ENCODE measurements at regions not wholly inside any gene's neighbourhood (a gene's known extent, or its start where the extent isn't known, plus 50 kb on each side); places are given as distances from the start of the nearest gene placed in this dataset.

- Histone ChIP-seq H3K27ac (replicated peaks) (no peak overlapping the region), H3K9me3 (replicated peaks) (no peaks in the 10 kb centered on the region), H3K4me1 (no peaks in the 10 kb centered on the region), H3K27me3 (ENCODE audit: low read depth) (no peaks in the 10 kb centered on the region), H3K4me3 (no peak overlapping the region), H3K36me3 (no peaks in the 10 kb centered on the region)
- no peak for TF ChIP-seq CTCF (IDR thresholded peaks at IDR 0.05; ENCODE audit: borderline replicate concordance)
- intact Hi-C loops (cut with micrococcal nuclease) = no loop called here
- no peak for DNase-seq
These were observed 1651.0 kb downstream of the NCAM2 start for GRCh38 chr21:22649246-22649645.

GRCh38 chr21:22650226-22650625 is 1652.0 kb downstream of the NCAM2 start:
- intact Hi-C loops (cut with micrococcal nuclease) = no loop called here
- H3K27me3 ChIP-seq (ENCODE audit: low read depth) = no peaks in the 10 kb centered on the region
- no peak overlapping the region for H3K4me3 ChIP-seq
- no peak for DNase-seq
- no peaks in the 10 kb centered on the region for H3K36me3 ChIP-seq
- no peaks in the 10 kb centered on the region for H3K9me3 ChIP-seq (replicated peaks)
- no peak for TF ChIP-seq CTCF (IDR thresholded peaks at IDR 0.05; ENCODE audit: borderline replicate concordance)
- no peak overlapping the region for H3K27ac ChIP-seq (replicated peaks)
- no peaks in the 10 kb centered on the region for H3K4me1 ChIP-seq

DNA sequence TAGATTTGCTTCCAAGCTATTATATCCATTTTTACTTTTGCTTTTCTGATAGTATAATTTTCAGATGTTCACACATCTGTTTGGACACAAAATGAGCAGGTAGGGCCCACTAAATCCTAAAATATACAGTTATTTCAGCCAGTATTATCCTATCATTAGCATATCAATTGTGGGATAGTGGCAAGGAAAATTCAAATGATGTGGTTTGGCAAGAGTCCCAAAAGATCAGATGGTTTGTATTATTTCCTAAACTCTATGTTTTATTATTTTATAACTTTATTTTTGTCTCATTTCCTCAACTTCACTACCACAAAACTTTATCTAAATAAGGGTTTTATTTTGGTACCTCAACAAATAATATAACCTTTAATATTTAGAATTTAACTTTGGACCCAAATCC is 1659.6 kb downstream of the NCAM2 start:
- DNase-seq = no peak
- no peak for TF ChIP-seq CTCF (IDR thresholded peaks at IDR 0.05; ENCODE audit: borderline replicate concordance)

DNA sequence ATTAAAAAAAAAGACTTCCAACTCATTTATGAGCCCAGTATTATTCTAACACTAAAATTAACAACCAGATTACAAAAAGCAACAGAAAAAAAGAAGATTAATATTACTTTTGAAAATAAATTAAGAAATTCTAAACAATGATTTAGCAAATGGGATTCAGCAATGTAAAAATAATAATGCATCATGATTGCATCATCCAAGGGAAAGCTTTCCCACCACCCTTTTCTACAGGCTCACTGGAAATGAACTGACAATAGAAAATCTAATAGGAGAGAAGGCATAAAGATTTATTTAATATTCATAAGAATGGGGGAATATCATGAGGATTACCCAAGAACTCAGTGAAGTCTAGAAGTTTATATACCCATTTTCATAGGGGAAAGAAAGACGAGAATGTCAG is 1671.9 kb downstream of the NCAM2 start:
- Histone ChIP-seq H3K9me3 (replicated peaks) (peaks cover 7% of the 10 kb centered on the region), H3K36me3 (no peaks in the 10 kb centered on the region), H3K27ac (replicated peaks) (no peak overlapping the region), H3K4me3 (no peak overlapping the region), H3K27me3 (ENCODE audit: low read depth) (no peaks in the 10 kb centered on the region), H3K4me1 (no peaks in the 10 kb centered on the region)
- intact Hi-C loops (cut with micrococcal nuclease) = no loop called here
- TF ChIP-seq CTCF (IDR thresholded peaks at IDR 0.05; ENCODE audit: borderline replicate concordance) = no peak
- DNase-seq = no peak

More for the DNA sequence above, 1659.6 kb downstream of the NCAM2 start:
- no peaks in the 10 kb centered on the region for H3K36me3 ChIP-seq
- intact Hi-C loops (cut with micrococcal nuclease) = no loop called here
- H3K27ac ChIP-seq (replicated peaks) = no peak overlapping the region
- no peaks in the 10 kb centered on the region for H3K27me3 ChIP-seq (ENCODE audit: low read depth)
- H3K4me1 ChIP-seq = no peaks in the 10 kb centered on the region
- peaks cover 7% of the 10 kb centered on the region for H3K9me3 ChIP-seq (replicated peaks)
- no peak overlapping the region for H3K4me3 ChIP-seq

DNA sequence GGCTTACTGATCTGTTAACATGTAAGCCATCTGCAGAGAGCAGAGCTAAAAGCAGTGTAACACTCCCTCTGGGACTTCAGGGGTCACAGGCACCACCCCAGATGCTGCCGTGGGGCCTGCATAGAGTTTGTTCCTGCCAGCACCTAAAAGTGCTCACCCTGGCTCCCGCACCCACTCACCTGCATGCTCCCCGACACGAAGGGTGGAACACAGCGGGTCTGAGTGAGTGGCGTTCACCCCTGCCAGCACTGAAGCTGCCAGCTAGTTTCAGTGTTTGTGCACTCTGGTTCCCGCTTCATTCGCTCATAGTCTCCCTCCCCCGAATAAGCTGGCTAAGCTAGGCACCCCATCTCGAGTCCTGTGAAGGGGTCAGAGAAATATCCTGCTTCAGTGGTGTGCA is 1681.0 kb downstream of the NCAM2 start:
- Histone ChIP-seq H3K27me3 (ENCODE audit: low read depth) (no peaks in the 10 kb centered on the region), H3K27ac (replicated peaks) (no peak overlapping the region), H3K36me3 (no peaks in the 10 kb centered on the region), H3K4me3 (no peak overlapping the region), H3K9me3 (replicated peaks) (no peaks in the 10 kb centered on the region), H3K4me1 (no peaks in the 10 kb centered on the region)
- no peak for TF ChIP-seq CTCF (IDR thresholded peaks at IDR 0.05; ENCODE audit: borderline replicate concordance)
- no peak for DNase-seq
- intact Hi-C loops (cut with micrococcal nuclease) = no loop called here

DNA sequence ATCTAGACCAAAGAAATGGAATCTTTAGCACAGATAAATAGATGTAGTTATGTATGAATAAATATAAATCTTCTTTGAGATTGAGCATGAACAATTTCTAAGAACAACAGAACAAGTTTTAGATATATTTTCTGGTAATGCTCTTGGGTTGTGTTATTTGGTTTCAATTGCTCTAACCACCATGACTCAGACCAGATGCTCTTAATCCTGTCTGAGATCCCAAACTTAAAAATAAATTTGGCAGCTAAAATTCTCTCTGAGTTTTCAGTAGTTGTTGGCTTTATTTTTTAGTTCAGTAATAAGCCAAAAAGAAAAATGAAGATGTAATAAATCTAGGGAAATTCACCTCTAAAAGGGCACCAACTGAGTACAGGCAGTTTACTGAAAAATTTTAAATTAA is 1693.4 kb downstream of the NCAM2 start:
- DNase-seq = no peak
- no peak for TF ChIP-seq CTCF (IDR thresholded peaks at IDR 0.05; ENCODE audit: borderline replicate concordance)
- intact Hi-C loops (cut with micrococcal nuclease) = no loop called here

More for the DNA sequence above, 1693.4 kb downstream of the NCAM2 start:
- H3K27me3 ChIP-seq (ENCODE audit: low read depth) = no peaks in the 10 kb centered on the region
- H3K36me3 ChIP-seq = no peaks in the 10 kb centered on the region
- peaks cover 66% of the 10 kb centered on the region for H3K9me3 ChIP-seq (replicated peaks)
- H3K4me1 ChIP-seq = no peaks in the 10 kb centered on the region
- no peak overlapping the region for H3K27ac ChIP-seq (replicated peaks)
- H3K4me3 ChIP-seq = no peak overlapping the region

All from left ventricle myocardium inferior (tissue), 1 donor.